MM.1S (cell line): ENCODE measurements at regions not wholly inside any gene's neighbourhood (a gene's known extent, or its start where the extent isn't known, plus 50 kb on each side); places are given as distances from the start of the nearest gene placed in this dataset.

Source experiments
- DNase-seq: peaks from one replicate; pipeline ENCODE4 v3.0.0-alpha.2; 2015
- H2AFZ ChIP-seq: fragments of 300-600 bp; sonication (generic); 2 replicates; pipeline ENCODE4 v1.6.0; 2016; ENCODE audit warnings: antibody characterized with exemption, low read length
- H3F3A ChIP-seq: fragments of 300-600 bp; sonication (generic); 2 replicates; pipeline ENCODE4 v1.6.1; 2016; ENCODE audit warnings: mild to moderate bottlenecking, antibody characterized with exemption, low read length, moderate library complexity, mixed read lengths; ENCODE audit not compliant: insufficient read depth
- H3K27ac ChIP-seq: fragments of 300-600 bp; sonication (generic); 2 replicates; pipeline ENCODE4 v1.5.1; 2016; ENCODE audit warnings: mild to moderate bottlenecking, low read length
- H3K27me3 ChIP-seq: fragments of 300-600 bp; sonication (generic); replicated peaks from 2 replicates; pipeline ENCODE4 v1.6.0; 2016; ENCODE audit warnings: low read length; ENCODE audit not compliant: insufficient read depth
- H3K36me3 ChIP-seq: fragments of 300-600 bp; sonication (generic); replicated peaks from 2 replicates; pipeline ENCODE4 v1.6.1; 2016; ENCODE audit warnings: mild to moderate bottlenecking, low read length, mixed read lengths; ENCODE audit not compliant: insufficient read depth
- H3K4me1 ChIP-seq: fragments of 300-600 bp; sonication (generic); 2 replicates; pipeline ENCODE4 v1.6.1; 2016; ENCODE audit warnings: low read length, mixed read lengths
- H3K4me2 ChIP-seq: fragments of 300-600 bp; sonication (generic); 2 replicates; pipeline ENCODE4 v1.6.0; 2016; ENCODE audit warnings: low read depth, low read length
- H3K4me3 ChIP-seq: fragments of 300-600 bp; sonication (generic); 2 replicates; pipeline ENCODE4 v1.5.1; 2016; ENCODE audit warnings: low read length, mixed read lengths
- H3K79me2 ChIP-seq: fragments of 300-600 bp; sonication (generic); 2 replicates; pipeline ENCODE4 v1.6.1; 2016; ENCODE audit warnings: mixed run types, low read length, mixed read lengths
- H3K9ac ChIP-seq: fragments of 300-600 bp; sonication (generic); 2 replicates; pipeline ENCODE4 v1.6.1; 2016; ENCODE audit warnings: low read length, mixed read lengths
- H3K9me2 ChIP-seq: fragments of 300-600 bp; sonication (generic); replicated peaks from 2 replicates; pipeline ENCODE4 v1.6.1; 2016; ENCODE audit warnings: mild to moderate bottlenecking, low read length, mixed read lengths; ENCODE audit not compliant: insufficient read depth
- H3K9me3 ChIP-seq: fragments of 300-600 bp; sonication (generic); replicated peaks from 2 replicates; pipeline ENCODE4 v1.6.1; 2016; ENCODE audit warnings: mild to moderate bottlenecking, low read length, mixed read lengths; ENCODE audit not compliant: insufficient read depth
- H4K20me1 ChIP-seq: fragments of 300-600 bp; sonication (generic); 2 replicates; pipeline ENCODE4 v1.6.1; 2016; ENCODE audit warnings: mild to moderate bottlenecking, low read length, moderate library complexity, mixed read lengths; ENCODE audit not compliant: insufficient read depth
- EZH2 ChIP-seq: fragments of 300-600 bp; sonication (generic); optimal IDR thresholded peaks from 2 replicates; pipeline ENCODE3; 2017; ENCODE audit warnings: low read depth, mild to moderate bottlenecking, antibody characterized with exemption, low read length, mixed read lengths
- EZH2phosphoT487 ChIP-seq: fragments of 300-600 bp; sonication (generic); IDR thresholded peaks from 2 replicates; pipeline ENCODE4 v1.6.1; 2018; ENCODE audit warnings: antibody characterized with exemption, low read length
- TF ChIP-seq, protein P1 (sequence below): fragments of 300-600 bp; sonication (generic); IDR thresholded peaks from 2 replicates; pipeline ENCODE4 v1.5.1; 2016; ENCODE audit warnings: antibody characterized with exemption, low read length, mixed read lengths

DNA sequence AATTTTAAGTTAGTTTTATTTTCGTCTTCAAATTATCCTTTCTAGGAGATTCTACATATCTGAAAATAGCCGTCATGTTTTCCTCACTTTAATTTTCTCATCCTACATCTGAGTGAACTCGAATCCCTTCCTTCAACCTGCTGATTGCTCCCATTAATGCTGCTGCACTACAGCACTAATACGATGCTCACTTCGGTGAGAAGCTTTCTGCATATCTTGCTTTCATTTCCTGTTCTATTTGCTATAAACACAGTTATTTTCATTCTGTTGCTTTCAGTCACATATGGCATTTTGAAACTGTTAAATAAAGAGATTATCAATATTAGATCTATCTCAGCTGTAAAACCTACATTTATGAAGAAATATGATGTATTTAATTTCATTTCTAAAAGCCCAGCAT, 749.2 kb downstream of the EFNA5 start:
- H3K27ac ChIP-seq = no peak overlapping the region
- no peaks in the 10 kb centered on the region for H4K20me1 ChIP-seq
- H3K79me2 ChIP-seq = no peaks in the 10 kb centered on the region
- no peak overlapping the region for H3K9ac ChIP-seq
- H3K4me2 ChIP-seq = peak overlapping the region; percentile 30
- 0 out of 2 replicates have a peak, but pooled peaks cover 8% of the 10 kb centered on the region for H3K4me1 ChIP-seq
- no peaks in the 10 kb centered on the region for H3K9me3 ChIP-seq
- H3K36me3 ChIP-seq = no peaks in the 10 kb centered on the region; the same call in 1 of the 2 replicates
- H3K4me3 ChIP-seq = no peak overlapping the region
- H2AFZ ChIP-seq = 0 out of 2 replicates have a peak overlapping the region, but pooled peaks have one; percentile 22
- no peaks in the 10 kb centered on the region for H3F3A ChIP-seq
- peak; percentile 9 for DNase-seq
- no peaks in the 10 kb centered on the region for H3K9me2 ChIP-seq
- H3K27me3 ChIP-seq = no peaks in the 10 kb centered on the region
- TF ChIP-seq, protein P1, sequence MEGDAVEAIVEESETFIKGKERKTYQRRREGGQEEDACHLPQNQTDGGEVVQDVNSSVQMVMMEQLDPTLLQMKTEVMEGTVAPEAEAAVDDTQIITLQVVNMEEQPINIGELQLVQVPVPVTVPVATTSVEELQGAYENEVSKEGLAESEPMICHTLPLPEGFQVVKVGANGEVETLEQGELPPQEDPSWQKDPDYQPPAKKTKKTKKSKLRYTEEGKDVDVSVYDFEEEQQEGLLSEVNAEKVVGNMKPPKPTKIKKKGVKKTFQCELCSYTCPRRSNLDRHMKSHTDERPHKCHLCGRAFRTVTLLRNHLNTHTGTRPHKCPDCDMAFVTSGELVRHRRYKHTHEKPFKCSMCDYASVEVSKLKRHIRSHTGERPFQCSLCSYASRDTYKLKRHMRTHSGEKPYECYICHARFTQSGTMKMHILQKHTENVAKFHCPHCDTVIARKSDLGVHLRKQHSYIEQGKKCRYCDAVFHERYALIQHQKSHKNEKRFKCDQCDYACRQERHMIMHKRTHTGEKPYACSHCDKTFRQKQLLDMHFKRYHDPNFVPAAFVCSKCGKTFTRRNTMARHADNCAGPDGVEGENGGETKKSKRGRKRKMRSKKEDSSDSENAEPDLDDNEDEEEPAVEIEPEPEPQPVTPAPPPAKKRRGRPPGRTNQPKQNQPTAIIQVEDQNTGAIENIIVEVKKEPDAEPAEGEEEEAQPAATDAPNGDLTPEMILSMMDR = no peak
- TF ChIP-seq EZH2phosphoT487 (no peak), EZH2 (no peak)

DNA sequence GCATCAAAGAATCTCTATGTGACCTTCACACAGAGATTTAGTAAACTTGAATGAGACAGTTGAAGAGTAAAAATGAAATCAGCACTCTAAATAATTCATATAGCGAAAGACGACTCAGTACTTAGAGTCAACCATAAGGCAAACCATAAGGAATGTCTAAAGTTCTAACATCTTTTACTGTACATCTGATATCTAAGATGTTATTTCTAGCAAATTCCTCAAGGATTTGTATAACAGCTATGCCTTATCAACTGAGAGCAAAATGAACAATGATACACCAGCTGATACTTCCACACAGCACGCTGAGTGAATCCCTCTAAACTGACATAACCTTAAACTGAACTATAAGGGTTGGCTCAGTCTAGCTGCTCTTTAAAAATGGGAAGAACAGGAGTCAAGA, 760.3 kb downstream of the EFNA5 start:
- Histone ChIP-seq H3K4me2 (no peak overlapping the region), H3K4me3 (no peak overlapping the region), H3K27me3 (no peaks in the 10 kb centered on the region), H3K27ac (no peak overlapping the region), H3K36me3 (no peaks in the 10 kb centered on the region), H3K4me1 (no peaks in the 10 kb centered on the region), H3K9me3 (no peaks in the 10 kb centered on the region), H2AFZ (no peak overlapping the region), H4K20me1 (no peaks in the 10 kb centered on the region), H3K9ac (no peak overlapping the region), H3K79me2 (no peaks in the 10 kb centered on the region), H3F3A (no peaks in the 10 kb centered on the region), H3K9me2 (no peaks in the 10 kb centered on the region)
- TF ChIP-seq EZH2phosphoT487 (no peak), EZH2 (no peak)
- TF ChIP-seq, protein P1 = no peak
- DNase-seq = no peak

DNA sequence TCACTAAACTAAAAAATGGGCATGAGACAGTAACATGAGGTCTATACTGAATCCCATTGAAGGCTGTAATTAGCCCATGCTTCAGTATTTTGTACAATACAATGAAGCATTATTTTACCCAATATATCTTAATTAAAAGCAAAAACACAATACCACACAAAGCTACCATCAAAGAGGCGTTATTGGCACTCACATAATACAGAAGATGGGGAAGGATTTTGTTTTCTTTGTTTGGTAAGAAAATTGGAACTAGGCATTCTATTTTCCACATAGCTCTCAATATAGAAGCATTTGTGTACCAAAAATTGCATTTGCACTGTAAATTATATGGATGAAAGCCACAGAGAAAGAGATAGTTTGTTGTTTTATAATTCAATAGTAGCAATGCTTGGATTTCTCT, 761.0 kb downstream of the EFNA5 start:
- DNase-seq = no peak
- no peak overlapping the region for H2AFZ ChIP-seq
- TF ChIP-seq, protein P1 = no peak
- no peak for TF ChIP-seq EZH2
- TF ChIP-seq EZH2phosphoT487 = no peak
- no peak overlapping the region for H3K27ac ChIP-seq
- no peaks in the 10 kb centered on the region for H3F3A ChIP-seq
- no peaks in the 10 kb centered on the region for H3K79me2 ChIP-seq
- H3K4me3 ChIP-seq = no peak overlapping the region
- H3K9me3 ChIP-seq = no peaks in the 10 kb centered on the region
- no peak overlapping the region for H3K4me2 ChIP-seq
- no peak overlapping the region for H3K9ac ChIP-seq
- no peaks in the 10 kb centered on the region for H3K4me1 ChIP-seq
- H3K27me3 ChIP-seq = no peaks in the 10 kb centered on the region
- H3K9me2 ChIP-seq = no peaks in the 10 kb centered on the region
- no peaks in the 10 kb centered on the region for H3K36me3 ChIP-seq
- H4K20me1 ChIP-seq = no peaks in the 10 kb centered on the region
